Testis (tissue), 2 donors: ENCODE measurements at regions not wholly inside any gene's neighbourhood (a gene's known extent, or its start where the extent isn't known, plus 50 kb on each side); places are given as distances from the start of the nearest gene placed in this dataset.

Source experiments
- CTCF ChIP-seq, 3 experiments: fragments of 450-650 bp in 2 of 3; fragments of 200-600 bp in 1 of 3; sonication (generic) in 1 of 3; IDR thresholded peaks; one replicate each; pipeline ENCODE4 v1.5.1; 2016 to 2019; ENCODE audit warnings: antibody characterized with exemption in 3 of 3, mild to moderate bottlenecking in 2 of 3, moderate library complexity in 1 of 3
- POLR2A ChIP-seq: fragments of 450-650 bp; IDR thresholded peaks from one replicate; pipeline ENCODE4 v1.6.1; 2017; ENCODE audit warnings: antibody characterized with exemption, mild to moderate bottlenecking, moderate library complexity

GRCh38 chr13:75132701-75133695 lies 349.0 kb downstream of the TBC1D4 start:
- no peak for TF ChIP-seq CTCF (IDR thresholded peaks at IDR 0.05)
- no peak for TF ChIP-seq POLR2A
